HG02759 (cell line): ENCODE measurements at regions not wholly inside any gene's neighbourhood (a gene's known extent, or its start where the extent isn't known, plus 50 kb on each side); places are given as distances from the start of the nearest gene placed in this dataset.
"Not testable (repeated sequence)": the region's sequence is repeated elsewhere in the genome, so short reads cannot be mapped to it uniquely, and the experiment has no call there.

Experiments used
- ATAC-seq: cut with Tn5 transposase; IDR thresholded peaks from one replicate; pipeline ENCODE4 v1.9.1; 2021; ENCODE audit warnings: mild to moderate bottlenecking, moderate library complexity; ENCODE audit not compliant: unreplicated experiment

- no peak for ATAC-seq
These were observed 73.4 kb upstream of the ID2 start for GRCh38 chr2:8608411-8608954.

- no peak for ATAC-seq
These were observed 72.5 kb upstream of the ID2 start for GRCh38 chr2:8609357-8609811.

- ATAC-seq: not testable (repeated sequence)
These were observed 71.1 kb upstream of the ID2 start for GRCh38 chr2:8610775-8611174.

- ATAC-seq: no peak
These were observed 70.6 kb upstream of the ID2 start for GRCh38 chr2:8611246-8611645.

GRCh38 chr2:8611700-8612099 lies 70.2 kb upstream of the ID2 start:
- ATAC-seq: no peak

GRCh38 chr2:8612734-8613179 lies 69.1 kb upstream of the ID2 start:
- ATAC-seq: no peak

GRCh38 chr2:8613207-8613999 lies 68.5 kb upstream of the ID2 start:
- not testable (repeated sequence) for ATAC-seq

GRCh38 chr2:8614646-8615045 lies 67.2 kb upstream of the ID2 start:
- ATAC-seq: no peak

GRCh38 chr2:8615252-8615575 lies 66.6 kb upstream of the ID2 start:
- no peak for ATAC-seq

- ATAC-seq: no peak
These were observed 66.1 kb upstream of the ID2 start for GRCh38 chr2:8615576-8616281.

- no peak for ATAC-seq
These were observed 64.8 kb upstream of the ID2 start for GRCh38 chr2:8617048-8617447.

- ATAC-seq: no peak
These were observed 64.3 kb upstream of the ID2 start for GRCh38 chr2:8617590-8617989.

GRCh38 chr2:8619071-8619470 lies 62.8 kb upstream of the ID2 start:
- no peak for ATAC-seq

- ATAC-seq: no peak
These were observed 61.1 kb upstream of the ID2 start for GRCh38 chr2:8620611-8621382.

GRCh38 chr2:8622199-8622911 lies 59.5 kb upstream of the ID2 start:
- no peak for ATAC-seq

- no peak for ATAC-seq
These were observed 58.9 kb upstream of the ID2 start for GRCh38 chr2:8622924-8623465.

GRCh38 chr2:8623576-8623957 lies 58.3 kb upstream of the ID2 start:
- no peak for ATAC-seq

- ATAC-seq: no peak
These were observed 57.8 kb upstream of the ID2 start for GRCh38 chr2:8623958-8624591.

- ATAC-seq: no peak
These were observed 56.9 kb upstream of the ID2 start for GRCh38 chr2:8624855-8625398.
